ENCODE measurements at regions not wholly inside any gene's neighbourhood (a gene's known extent, or its start where the extent isn't known, plus 50 kb on each side); places are given as distances from the start of the nearest gene placed in this dataset.

GRCh38 chr12:25839470-25839869 is 119.0 kb upstream of the RASSF8 start:
- no peak for DNase-seq (ENCODE audit: extremely low read depth in 1 of 11, low read depth in 9 of 11, low spot score in 4 of 11)

GRCh38 chr12:25840678-25841465 is 117.6 kb upstream of the RASSF8 start:
- no peak for DNase-seq (ENCODE audit: extremely low read depth in 1 of 11, low read depth in 9 of 11, low spot score in 4 of 11)

- DNase-seq (ENCODE audit: extremely low read depth in 1 of 11, low read depth in 9 of 11, low spot score in 4 of 11) = no peak
These were observed 116.2 kb upstream of the RASSF8 start for GRCh38 chr12:25842254-25842653.

GRCh38 chr12:25843976-25844375 is 114.5 kb upstream of the RASSF8 start:
- no peak for DNase-seq (ENCODE audit: extremely low read depth in 1 of 11, low read depth in 9 of 11, low spot score in 4 of 11)

GRCh38 chr12:25845415-25845814 is 113.1 kb upstream of the RASSF8 start:
- no peak for DNase-seq (ENCODE audit: extremely low read depth in 1 of 11, low read depth in 9 of 11, low spot score in 4 of 11)

GRCh38 chr12:25852792-25853191 is 105.7 kb upstream of the RASSF8 start:
- no peak for DNase-seq (ENCODE audit: extremely low read depth in 1 of 11, low read depth in 9 of 11, low spot score in 4 of 11)

- no peak for DNase-seq (ENCODE audit: extremely low read depth in 1 of 11, low read depth in 9 of 11, low spot score in 4 of 11)
These were observed 105.0 kb upstream of the RASSF8 start for GRCh38 chr12:25853316-25854095.

GRCh38 chr12:25854991-25855390 is 103.5 kb upstream of the RASSF8 start:
- no peak for DNase-seq (ENCODE audit: extremely low read depth in 1 of 11, low read depth in 9 of 11, low spot score in 4 of 11)

- DNase-seq (ENCODE audit: extremely low read depth in 1 of 11, low read depth in 9 of 11, low spot score in 4 of 11) = no peak
These were observed 102.8 kb upstream of the RASSF8 start for GRCh38 chr12:25855716-25856115.

GRCh38 chr12:25859976-25860375 is 98.5 kb upstream of the RASSF8 start:
- no peak for DNase-seq (ENCODE audit: extremely low read depth in 1 of 11, low read depth in 9 of 11, low spot score in 4 of 11)

- DNase-seq (ENCODE audit: extremely low read depth in 1 of 11, low read depth in 9 of 11, low spot score in 4 of 11) = no peak
These were observed 97.3 kb upstream of the RASSF8 start for GRCh38 chr12:25861226-25861625.

- DNase-seq (ENCODE audit: extremely low read depth in 1 of 11, low read depth in 9 of 11, low spot score in 4 of 11) = no peak
These were observed 93.9 kb upstream of the RASSF8 start for GRCh38 chr12:25864306-25865276.

GRCh38 chr12:25866586-25867378 is 91.7 kb upstream of the RASSF8 start:
- DNase-seq (ENCODE audit: extremely low read depth in 1 of 11, low read depth in 9 of 11, low spot score in 4 of 11) = no peak

- DNase-seq (ENCODE audit: extremely low read depth in 1 of 11, low read depth in 9 of 11, low spot score in 4 of 11) = no peak
These were observed 90.3 kb upstream of the RASSF8 start for GRCh38 chr12:25868193-25868592.

GRCh38 chr12:25872137-25872536 is 86.3 kb upstream of the RASSF8 start:
- no peak for DNase-seq (ENCODE audit: extremely low read depth in 1 of 11, low read depth in 9 of 11, low spot score in 4 of 11)

GRCh38 chr12:25875661-25876060 is 82.8 kb upstream of the RASSF8 start:
- DNase-seq (ENCODE audit: extremely low read depth in 1 of 11, low read depth in 9 of 11, low spot score in 4 of 11) = no peak

GRCh38 chr12:25876383-25877045 is 82.0 kb upstream of the RASSF8 start:
- DNase-seq (ENCODE audit: extremely low read depth in 1 of 11, low read depth in 9 of 11, low spot score in 4 of 11) = no peak

- no peak for DNase-seq (ENCODE audit: extremely low read depth in 1 of 11, low read depth in 9 of 11, low spot score in 4 of 11)
These were observed 81.0 kb upstream of the RASSF8 start for GRCh38 chr12:25877446-25877845.
